Gastrocnemius medialis (tissue), 4 donors: ENCODE measurements at regions not wholly inside any gene's neighbourhood (a gene's known extent, or its start where the extent isn't known, plus 50 kb on each side); places are given as distances from the start of the nearest gene placed in this dataset.

ENCODE experiments used
- POLR2A ChIP-seq, 2 donors: fragments of 450-650 bp; IDR thresholded peaks; one replicate each; pipeline ENCODE4 v1.6.1; 2017; ENCODE audit warnings: antibody characterized with exemption in 2 of 2, mild to moderate bottlenecking in 2 of 2, moderate library complexity in 2 of 2
- TF ChIP-seq, protein P1 (sequence below), 5 experiments: fragments of 450-650 bp in 3 of 5; fragments of 200-600 bp in 2 of 5; sonication (generic) in 2 of 5; IDR thresholded peaks in 4 of 5; conservative IDR thresholded peaks in 1 of 5; 1 replicate in 4 of 5; 2 replicates in 1 of 5; pipeline ENCODE4 v1.5.1; 2016 to 2019; ENCODE audit warnings: antibody characterized with exemption in 5 of 5, mild to moderate bottlenecking in 3 of 5, moderate library complexity in 3 of 5

DNA sequence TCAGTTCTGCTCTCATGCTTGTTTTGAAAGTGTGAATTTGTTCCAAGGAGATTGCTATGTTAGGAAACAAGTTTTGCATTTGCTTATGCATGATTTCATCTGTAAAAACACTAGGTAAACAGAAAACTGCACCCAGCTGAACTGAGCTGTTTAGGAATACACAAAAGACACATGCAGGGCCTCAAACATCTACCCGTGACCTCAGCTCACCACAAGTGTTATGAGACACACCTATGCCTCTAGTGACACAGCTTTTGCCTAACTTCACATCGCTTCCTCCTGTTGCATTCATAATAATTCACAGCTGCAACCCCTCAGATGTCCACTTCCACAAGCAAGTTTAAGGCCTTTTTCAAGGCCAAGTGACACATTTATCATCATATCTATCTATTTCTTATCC is 98.0 kb upstream of the SLC24A3 start:
- TF ChIP-seq POLR2A (IDR thresholded peaks at IDR 0.05): no peak
- TF ChIP-seq, protein P1, sequence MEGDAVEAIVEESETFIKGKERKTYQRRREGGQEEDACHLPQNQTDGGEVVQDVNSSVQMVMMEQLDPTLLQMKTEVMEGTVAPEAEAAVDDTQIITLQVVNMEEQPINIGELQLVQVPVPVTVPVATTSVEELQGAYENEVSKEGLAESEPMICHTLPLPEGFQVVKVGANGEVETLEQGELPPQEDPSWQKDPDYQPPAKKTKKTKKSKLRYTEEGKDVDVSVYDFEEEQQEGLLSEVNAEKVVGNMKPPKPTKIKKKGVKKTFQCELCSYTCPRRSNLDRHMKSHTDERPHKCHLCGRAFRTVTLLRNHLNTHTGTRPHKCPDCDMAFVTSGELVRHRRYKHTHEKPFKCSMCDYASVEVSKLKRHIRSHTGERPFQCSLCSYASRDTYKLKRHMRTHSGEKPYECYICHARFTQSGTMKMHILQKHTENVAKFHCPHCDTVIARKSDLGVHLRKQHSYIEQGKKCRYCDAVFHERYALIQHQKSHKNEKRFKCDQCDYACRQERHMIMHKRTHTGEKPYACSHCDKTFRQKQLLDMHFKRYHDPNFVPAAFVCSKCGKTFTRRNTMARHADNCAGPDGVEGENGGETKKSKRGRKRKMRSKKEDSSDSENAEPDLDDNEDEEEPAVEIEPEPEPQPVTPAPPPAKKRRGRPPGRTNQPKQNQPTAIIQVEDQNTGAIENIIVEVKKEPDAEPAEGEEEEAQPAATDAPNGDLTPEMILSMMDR (IDR thresholded peaks at IDR 0.05 in 4 of 5, conservative IDR thresholded peaks at IDR 0.05 in 1 of 5): no peak
